AG10803 (cell line): ENCODE measurements at regions not wholly inside any gene's neighbourhood (a gene's known extent, or its start where the extent isn't known, plus 50 kb on each side); places are given as distances from the start of the nearest gene placed in this dataset.

Experiments used
- DNase-seq: peaks from one replicate; pipeline ENCODE4 v3.0.0; 2010; ENCODE audit warnings: low read depth
- H3K4me3 ChIP-seq: 2 replicates; pipeline ENCODE4 v1.5.1; 2011; ENCODE audit warnings: mild to moderate bottlenecking, low read length, control low read depth
- CTCF ChIP-seq: conservative IDR thresholded peaks from 2 replicates; pipeline ENCODE4 v1.5.1; 2011; ENCODE audit warnings: mild to moderate bottlenecking, low read length, control low read depth, inconsistent platforms

- TF ChIP-seq CTCF, result no peak
- DNase-seq, result no peak
- no peak overlapping the region for H3K4me3 ChIP-seq
Measured at GRCh38 chr18:6465281-6465680, 50.6 kb upstream of the L3MBTL4 start.

GRCh38 chr18:6476190-6476589 is 61.5 kb upstream of the L3MBTL4 start:
- no peak for DNase-seq
- no peak overlapping the region for H3K4me3 ChIP-seq
- no peak for TF ChIP-seq CTCF

GRCh38 chr18:6476880-6477279 is 62.2 kb upstream of the L3MBTL4 start:
- DNase-seq, result no peak
- no peak for TF ChIP-seq CTCF
- H3K4me3 ChIP-seq, result no peak overlapping the region

GRCh38 chr18:6478121-6478520 is 63.4 kb upstream of the L3MBTL4 start:
- no peak for DNase-seq
- no peak for TF ChIP-seq CTCF

GRCh38 chr18:6479699-6480098 is 65.0 kb upstream of the L3MBTL4 start:
- no peak overlapping the region for H3K4me3 ChIP-seq
- no peak for DNase-seq
- TF ChIP-seq CTCF, result no peak

More at GRCh38 chr18:6478121-6478520, 63.4 kb upstream of the L3MBTL4 start:
- no peak overlapping the region for H3K4me3 ChIP-seq

GRCh38 chr18:6482198-6482977 is 67.7 kb upstream of the L3MBTL4 start:
- DNase-seq, result peak; percentile 77
- TF ChIP-seq CTCF, result peak; percentile 64
- H3K4me3 ChIP-seq, result no peak overlapping the region

- DNase-seq, result no peak
- H3K4me3 ChIP-seq, result no peak overlapping the region
- TF ChIP-seq CTCF, result no peak
Measured at GRCh38 chr18:6484659-6485058, 69.9 kb upstream of the L3MBTL4 start.
